SK-N-MC (cell line): ENCODE measurements at regions not wholly inside any gene's neighbourhood (a gene's known extent, or its start where the extent isn't known, plus 50 kb on each side); places are given as distances from the start of the nearest gene placed in this dataset.

Experiments
- DNase-seq: peaks from one replicate; pipeline ENCODE4 v3.0.0-alpha.2; 2011; ENCODE audit warnings: low read depth, low spot score
- H3K27ac ChIP-seq: fragments of 200-600 bp; sonication (generic); 2 replicates; pipeline ENCODE4 v1.5.1; 2016; ENCODE audit warnings: mixed run types
- H3K36me3 ChIP-seq: fragments of 200-600 bp; sonication (generic); 2 replicates; pipeline ENCODE4 v1.6.1; 2017; ENCODE audit warnings: antibody characterized with exemption, low read length, mixed read lengths; ENCODE audit not compliant: insufficient read depth
- H3K4me3 ChIP-seq: fragments of 200-600 bp; sonication (generic); 2 replicates; pipeline ENCODE4 v1.5.1; 2016
- H3K9ac ChIP-seq: fragments of 200-600 bp; sonication (generic); 2 replicates; pipeline ENCODE4 v1.8.0; 2017; ENCODE audit warnings: mixed run types, mixed read lengths; ENCODE audit not compliant: insufficient read length
- H3K9me3 ChIP-seq: fragments of 200-600 bp; sonication (generic); 2 replicates; pipeline ENCODE4 v1.6.1; 2017; ENCODE audit warnings: low read depth, mild to moderate bottlenecking, antibody characterized with exemption, low read length, moderate library complexity, mixed read lengths
- EZH2 ChIP-seq: fragments of 200-600 bp; sonication (generic); IDR thresholded peaks from one replicate; pipeline ENCODE4 v1.6.1; 2017; ENCODE audit warnings: antibody characterized with exemption
- FOXP2 ChIP-seq: optimal IDR thresholded peaks from 2 replicates; pipeline ENCODE3; 2011; ENCODE audit warnings: mild to moderate bottlenecking, moderate library complexity; ENCODE audit not compliant: insufficient read depth; ENCODE audit errors: extremely low read length, control extremely low read depth
- POLR2AphosphoS5 ChIP-seq: IDR thresholded peaks from 2 replicates; pipeline ENCODE4 v1.6.1; 2012; ENCODE audit warnings: mild to moderate bottlenecking, low read depth, low read length, borderline replicate concordance

DNA sequence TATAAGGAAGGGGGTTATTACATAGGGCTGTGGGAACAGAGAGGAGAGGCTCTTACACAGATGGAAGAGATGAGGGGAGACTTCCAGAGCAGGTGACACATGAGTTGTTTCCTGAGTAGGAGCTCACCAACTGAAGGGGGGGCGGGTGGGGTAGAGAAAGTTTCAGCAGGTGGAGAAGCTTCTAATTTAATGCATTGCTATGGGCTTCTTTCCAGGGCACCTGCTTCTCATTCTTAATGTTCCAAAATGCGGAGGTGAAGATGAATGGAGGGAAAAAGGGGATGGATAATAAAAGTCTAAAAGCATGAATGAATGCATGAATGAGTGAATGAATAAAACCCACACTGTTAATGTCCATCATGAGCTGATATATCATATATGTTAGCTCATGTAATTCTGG, 439.0 kb upstream of the CCL2 start:
- Histone ChIP-seq H3K36me3 (no peaks in the 10 kb centered on the region), H3K9me3 (no peaks in the 10 kb centered on the region), H3K9ac (no peak overlapping the region), H3K4me3 (no peak overlapping the region), H3K27ac (no peak overlapping the region)
- TF ChIP-seq POLR2AphosphoS5 (no peak), EZH2 (no peak), FOXP2 (no peak)
- DNase-seq, result no peak

- no peak overlapping the region for H3K4me3 ChIP-seq
- H3K36me3 ChIP-seq, result no peaks in the 10 kb centered on the region
- no peaks in the 10 kb centered on the region for H3K9me3 ChIP-seq
- TF ChIP-seq FOXP2 (no peak), EZH2 (no peak), POLR2AphosphoS5 (no peak)
- DNase-seq, result no peak
- H3K27ac ChIP-seq, result no peak overlapping the region
- no peak overlapping the region for H3K9ac ChIP-seq
Measured at GRCh38 chr17:33816842-33817617, 438.1 kb upstream of the CCL2 start.

- Histone ChIP-seq H3K36me3 (no peaks in the 10 kb centered on the region), H3K9me3 (no peaks in the 10 kb centered on the region), H3K27ac (no peak overlapping the region), H3K4me3 (no peak overlapping the region), H3K9ac (no peak overlapping the region)
- DNase-seq, result no peak
- TF ChIP-seq EZH2, result no peak
- TF ChIP-seq FOXP2, result no peak
- TF ChIP-seq POLR2AphosphoS5, result no peak
Measured at GRCh38 chr17:33819539-33819938, 435.5 kb upstream of the CCL2 start.

- Histone ChIP-seq H3K4me3 (no peak overlapping the region), H3K27ac (no peak overlapping the region), H3K9ac (no peak overlapping the region), H3K36me3 (no peaks in the 10 kb centered on the region), H3K9me3 (no peaks in the 10 kb centered on the region)
- no peak for DNase-seq
- no peak for TF ChIP-seq EZH2
- TF ChIP-seq POLR2AphosphoS5, result no peak
- no peak for TF ChIP-seq FOXP2
Measured at GRCh38 chr17:33832262-33832661, 422.8 kb upstream of the CCL2 start.

DNA sequence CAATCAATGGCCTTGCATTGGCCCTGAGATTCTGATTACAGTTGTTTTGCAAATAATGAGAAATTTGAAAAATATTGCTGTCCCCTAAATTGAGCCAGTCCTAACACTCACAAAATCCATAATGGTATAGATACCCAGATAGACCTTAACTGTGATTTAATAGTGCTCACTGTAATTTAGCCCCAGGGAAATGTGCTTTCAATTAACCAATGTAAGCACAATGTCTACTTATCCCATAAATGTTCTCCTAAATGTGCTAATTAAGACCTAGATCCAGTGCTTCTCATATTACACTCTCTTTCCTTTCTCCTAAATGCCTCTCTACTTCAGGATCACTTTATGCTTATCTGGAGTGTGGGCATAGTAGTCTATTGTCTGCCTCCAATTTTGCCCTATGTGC, 417.8 kb upstream of the CCL2 start:
- Histone ChIP-seq H3K9me3 (no peaks in the 10 kb centered on the region), H3K4me3 (no peak overlapping the region), H3K9ac (no peak overlapping the region), H3K36me3 (no peaks in the 10 kb centered on the region), H3K27ac (no peak overlapping the region)
- DNase-seq, result no peak
- TF ChIP-seq EZH2 (no peak), POLR2AphosphoS5 (no peak), FOXP2 (no peak)

DNA sequence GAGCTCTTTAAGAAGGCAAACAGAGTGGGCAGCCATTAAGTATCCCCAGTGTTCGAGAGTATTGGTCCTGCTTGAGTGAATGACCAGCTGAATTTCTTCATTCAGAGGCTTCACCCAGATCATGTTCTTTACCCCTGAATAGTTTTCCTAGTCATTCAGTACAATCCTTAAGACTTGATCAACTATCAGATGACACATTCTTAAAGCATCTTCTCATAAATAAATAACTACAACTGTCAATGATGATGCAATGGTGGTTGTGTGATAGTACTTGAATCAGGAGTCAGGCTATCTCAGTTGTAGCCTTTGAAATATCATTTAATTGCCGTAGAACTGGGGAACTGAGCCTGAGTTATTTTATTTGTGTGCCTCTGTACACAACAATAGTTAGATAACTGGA, 416.8 kb upstream of the CCL2 start:
- H3K36me3 ChIP-seq, result no peaks in the 10 kb centered on the region
- no peaks in the 10 kb centered on the region for H3K9me3 ChIP-seq
- no peak for TF ChIP-seq FOXP2
- TF ChIP-seq POLR2AphosphoS5, result no peak
- TF ChIP-seq EZH2, result no peak
- H3K4me3 ChIP-seq, result no peak overlapping the region
- no peak for DNase-seq
- no peak overlapping the region for H3K9ac ChIP-seq
- no peak overlapping the region for H3K27ac ChIP-seq

- H3K4me3 ChIP-seq, result no peak overlapping the region
- DNase-seq, result no peak
- no peak overlapping the region for H3K9ac ChIP-seq
- no peaks in the 10 kb centered on the region for H3K36me3 ChIP-seq
- H3K27ac ChIP-seq, result no peak overlapping the region
- no peaks in the 10 kb centered on the region for H3K9me3 ChIP-seq
- TF ChIP-seq EZH2, result no peak
- TF ChIP-seq POLR2AphosphoS5, result no peak
- no peak for TF ChIP-seq FOXP2
Measured at GRCh38 chr17:33847900-33848299, 407.2 kb upstream of the CCL2 start.

- Histone ChIP-seq H3K36me3 (no peaks in the 10 kb centered on the region), H3K27ac (no peak overlapping the region), H3K9ac (no peak overlapping the region), H3K4me3 (no peak overlapping the region), H3K9me3 (no peaks in the 10 kb centered on the region)
- DNase-seq, result no peak
- TF ChIP-seq POLR2AphosphoS5 (no peak), EZH2 (no peak), FOXP2 (no peak)
Measured at GRCh38 chr17:33848433-33848832, 406.7 kb upstream of the CCL2 start.

DNA sequence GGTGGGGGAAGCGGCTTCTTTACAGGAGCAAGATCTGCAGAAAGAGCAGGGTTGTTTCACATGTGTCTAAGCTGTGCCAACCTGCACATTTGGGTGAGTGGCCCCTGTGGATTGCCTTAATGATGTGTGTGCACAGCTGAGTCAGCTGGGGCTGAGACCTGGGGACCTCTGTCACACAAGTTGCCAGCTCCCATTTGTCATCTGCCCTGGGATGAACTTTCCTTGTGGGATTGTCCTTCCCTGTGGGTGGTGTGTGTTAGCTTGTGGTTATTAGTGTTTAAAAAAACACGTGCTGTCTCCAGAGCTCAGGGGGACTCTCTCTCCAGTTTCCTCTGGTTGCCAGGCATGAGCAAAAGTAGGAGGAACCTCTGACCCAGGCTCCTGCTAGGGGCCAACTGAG, 400.5 kb upstream of the CCL2 start:
- H3K9ac ChIP-seq, result no peak overlapping the region
- TF ChIP-seq FOXP2 (no peak), EZH2 (no peak), POLR2AphosphoS5 (no peak)
- H3K4me3 ChIP-seq, result no peak overlapping the region
- no peak for DNase-seq
- H3K36me3 ChIP-seq, result no peaks in the 10 kb centered on the region
- H3K27ac ChIP-seq, result no peak overlapping the region
- H3K9me3 ChIP-seq, result no peaks in the 10 kb centered on the region
